ENCODE measurements at regions not wholly inside any gene's neighbourhood (a gene's known extent, or its start where the extent isn't known, plus 50 kb on each side); places are given as distances from the start of the nearest gene placed in this dataset.

DNA sequence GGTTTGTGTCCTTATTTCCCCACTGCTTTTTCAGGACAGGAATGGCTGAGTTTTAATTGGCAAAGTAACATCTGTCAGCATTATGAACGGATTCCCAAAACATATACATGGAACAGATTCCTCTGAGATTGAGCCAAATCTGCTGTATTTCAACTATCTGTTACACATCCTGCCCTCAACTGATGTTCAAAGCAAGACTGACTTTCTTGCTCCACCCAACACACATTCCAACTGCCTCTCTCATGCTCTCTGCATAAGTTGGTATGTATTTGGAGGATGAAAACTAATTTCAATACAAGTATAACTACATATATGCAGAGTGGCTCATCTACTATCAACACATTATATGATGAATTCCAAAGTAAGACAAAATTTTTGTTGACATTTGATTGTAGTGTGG is 342.2 kb downstream of the GATA3 start:
- TF ChIP-seq EZH2phosphoT487 (IDR thresholded peaks at IDR 0.05; ENCODE audit: insufficient read depth, low read depth) (no peak), EZH2 (IDR thresholded peaks at IDR 0.05; ENCODE audit: insufficient read depth, poor library complexity, severe bottlenecking) (no peak)
